WTC11 (cell line): ENCODE measurements at regions not wholly inside any gene's neighbourhood (a gene's known extent, or its start where the extent isn't known, plus 50 kb on each side); places are given as distances from the start of the nearest gene placed in this dataset.
A peak's percentile ranks its signal among the peaks of the same experiment; 100 is the strongest.

ENCODE experiments used
- ATAC-seq: fragments of 200-7000 bp; cut with Tn5 transposase; 2 replicates; pipeline ENCODE4 v1.10.0; 2021; ENCODE audit warnings: mild to moderate bottlenecking, moderate library complexity
- CTCF ChIA-PET: fragments of 300-600 bp; sonication (Branson Sonifier 250); formaldehyde crosslinking; loops from one replicate; lab custom pipeline; 2021; ENCODE audit warnings: antibody characterized with exemption; lab: Charles Lee
- POLR2A ChIA-PET: fragments of 350-600 bp; sonication (Branson Sonifier 250); formaldehyde crosslinking; loops from one replicate; lab custom pipeline; 2021; ENCODE audit warnings: antibody characterized with exemption; lab: Charles Lee
- DNase-seq: peaks from one replicate; pipeline ENCODE4 v3.0.0; 2021; ENCODE audit warnings: low spot score
- H3K27ac Mint-ChIP-seq: 2 replicates; pipeline ENCODE4 v1.8.0; 2021; ENCODE audit warnings: mixed read lengths
- H3K27me3 Mint-ChIP-seq: 2 replicates; pipeline ENCODE4 v1.8.0; 2021; ENCODE audit warnings: low read depth, mild to moderate bottlenecking, moderate library complexity, mixed read lengths
- H3K36me3 Mint-ChIP-seq: 2 replicates; pipeline ENCODE4 v1.8.0; 2021; ENCODE audit warnings: mixed read lengths
- H3K4me1 Mint-ChIP-seq: 2 replicates; pipeline ENCODE4 v1.8.0; 2022; ENCODE audit warnings: mixed read lengths
- H3K4me3 Mint-ChIP-seq: 2 replicates; pipeline ENCODE4 v1.8.0; 2021; ENCODE audit warnings: mild to moderate bottlenecking, moderate library complexity, mixed read lengths
- H3K9me3 Mint-ChIP-seq: 2 replicates; pipeline ENCODE4 v1.8.0; 2021; ENCODE audit warnings: mixed read lengths
- ATF2 ChIP-seq: sonication (generic); formaldehyde crosslinking; IDR thresholded peaks from 2 replicates; pipeline ENCODE4 v1.8.1; 2022; ENCODE audit warnings: low read depth, missing genetic modification reagents, borderline replicate concordance
- CTCF ChIP-seq: fragments of 200-600 bp; IDR thresholded peaks from 2 replicates; pipeline ENCODE4 v1.8.0; 2022; ENCODE audit warnings: antibody characterized with exemption
- FOXP1 ChIP-seq: sonication (generic); formaldehyde crosslinking; IDR thresholded peaks from 2 replicates; pipeline ENCODE4 v1.8.0; 2022; ENCODE audit warnings: missing genetic modification reagents, mild to moderate bottlenecking, moderate library complexity, borderline replicate concordance
- HMGXB4 ChIP-seq: sonication (generic); formaldehyde crosslinking; IDR thresholded peaks from 2 replicates; pipeline ENCODE4 v1.8.1; 2023; ENCODE audit warnings: mild to moderate bottlenecking, moderate library complexity, missing genetic modification reagents
- SP1 ChIP-seq: sonication (generic); formaldehyde crosslinking; conservative IDR thresholded peaks from 2 replicates; pipeline ENCODE4 v1.8.1; 2022; ENCODE audit warnings: missing genetic modification reagents
- STAT6 ChIP-seq: sonication (generic); formaldehyde crosslinking; conservative IDR thresholded peaks from 2 replicates; pipeline ENCODE4 v1.8.1; 2023; ENCODE audit warnings: mild to moderate bottlenecking, low read depth, missing genetic modification reagents, moderate library complexity
- TEAD1 ChIP-seq: sonication (generic); formaldehyde crosslinking; IDR thresholded peaks from 2 replicates; pipeline ENCODE4 v1.8.0; 2022; ENCODE audit warnings: mild to moderate bottlenecking, missing genetic modification reagents
- ZBTB21 ChIP-seq: sonication (generic); formaldehyde crosslinking; IDR thresholded peaks from 2 replicates; pipeline ENCODE4 v1.8.1; 2023; ENCODE audit warnings: mild to moderate bottlenecking, missing genetic modification reagents, borderline replicate concordance
- ZNF138 ChIP-seq: sonication (generic); formaldehyde crosslinking; conservative IDR thresholded peaks from 2 replicates; pipeline ENCODE4 v1.8.1; 2022; ENCODE audit warnings: mild to moderate bottlenecking, moderate library complexity, missing genetic modification reagents
- ZNF423 ChIP-seq: fragments of 250-450 bp; sonication (Bioruptor Pico); IDR thresholded peaks from 2 replicates; pipeline ENCODE4 v2.1.2; 2022; ENCODE audit warnings: mild to moderate bottlenecking, moderate library complexity

GRCh38 chr1:10960411-10961299 lies 51.8 kb upstream of the TARDBP start:
- H3K36me3 Mint-ChIP-seq, result no peaks in the 10 kb centered on the region
- no peak overlapping the region for H3K27ac Mint-ChIP-seq
- POLR2A ChIA-PET, result no interaction called here

More at GRCh38 chr1:10960411-10961299, 51.8 kb upstream of the TARDBP start:
- Mint-ChIP-seq H3K9me3 (no peaks in the 10 kb centered on the region), H3K4me1 (peaks cover 59% of the 10 kb centered on the region), H3K4me3 (peak overlapping the region; percentile 40), H3K27me3 (peaks cover 38% of the 10 kb centered on the region)
- no peak for TF ChIP-seq ATF2 (CRISPR knock-in tag)
- peak; percentile 98 for TF ChIP-seq CTCF
- no peak for TF ChIP-seq STAT6
- peak; percentile 33; the same call in 1 of the 2 replicates for TF ChIP-seq SP1
- peak; percentile 68 for TF ChIP-seq FOXP1 (CRISPR knock-in tag)
- 0 out of 2 replicates have a peak, but pooled peaks have one; percentile 10 for TF ChIP-seq TEAD1 (CRISPR knock-in tag)
- TF ChIP-seq ZNF138 (CRISPR knock-in tag), result no peak
- 0 out of 2 replicates have a peak, but pooled peaks have one; percentile 11 for TF ChIP-seq ZNF423 (CRISPR knock-in tag)
- TF ChIP-seq ZBTB21 (CRISPR knock-in tag), result 0 out of 2 replicates have a peak, but pooled peaks have one; percentile 46
- TF ChIP-seq HMGXB4 (CRISPR knock-in tag), result 0 out of 2 replicates have a peak, but pooled peaks have one; percentile 27
- DNase-seq, result peak; percentile 97
- peak; percentile 86 for ATAC-seq
- CTCF ChIA-PET, result interaction anchor here (0.6 to 2.3 kb wide), 21 partner anchors 9 to 528 kb away, joined by 3 to 12 read pairs (median 5); a partner anchor contains a TSS
